Smooth muscle cell (in vitro differentiated cells): ENCODE measurements at regions not wholly inside any gene's neighbourhood (a gene's known extent, or its start where the extent isn't known, plus 50 kb on each side); places are given as distances from the start of the nearest gene placed in this dataset.
A peak's percentile ranks its signal among the peaks of the same experiment; 100 is the strongest.
"Not testable (repeated sequence)": the region's sequence is repeated elsewhere in the genome, so short reads cannot be mapped to it uniquely, and the experiment has no call there.

Experiments
- DNase-seq: peaks from one replicate; lab custom pipeline; 2025; ENCODE audit not compliant: unreplicated experiment; lab: John Stamatoyannopoulos, UW
- H2AFZ ChIP-seq: fragments of 200-600 bp; sonication (generic); 2 replicates; pipeline ENCODE4 v1.6.0; 2016; ENCODE audit warnings: antibody characterized with exemption, low read depth, mild to moderate bottlenecking
- H3F3A ChIP-seq: fragments of 200-600 bp; sonication (generic); 2 replicates; pipeline ENCODE4 v1.6.0; 2017; ENCODE audit warnings: antibody characterized with exemption, low read depth
- H3K27ac ChIP-seq: fragments of 200-600 bp; sonication (generic); 2 replicates; pipeline ENCODE4 v1.5.1; 2016; ENCODE audit warnings: low read depth, mild to moderate bottlenecking
- H3K27me3 ChIP-seq: fragments of 200-600 bp; sonication (generic); 2 replicates; pipeline ENCODE4 v1.6.1; 2016; ENCODE audit warnings: low read depth, mild to moderate bottlenecking
- H3K36me3 ChIP-seq: fragments of 200-600 bp; sonication (generic); 2 replicates; pipeline ENCODE4 v1.5.1; 2016; ENCODE audit warnings: low read depth
- H3K4me1 ChIP-seq: fragments of 200-600 bp; sonication (generic); 2 replicates; pipeline ENCODE4 v1.5.1; 2016; ENCODE audit warnings: low read depth
- H3K4me2 ChIP-seq: fragments of 200-600 bp; sonication (generic); 2 replicates; pipeline ENCODE4 v1.6.0; 2016; ENCODE audit warnings: mild to moderate bottlenecking
- H3K4me3 ChIP-seq: fragments of 200-600 bp; sonication (generic); 2 replicates; pipeline ENCODE4 v1.5.1; 2016; ENCODE audit warnings: mild to moderate bottlenecking
- H3K79me2 ChIP-seq: fragments of 200-600 bp; sonication (generic); 2 replicates; pipeline ENCODE4 v1.6.0; 2016; ENCODE audit warnings: low read depth, mild to moderate bottlenecking
- H3K9ac ChIP-seq: fragments of 200-600 bp; sonication (generic); 2 replicates; pipeline ENCODE4 v1.6.0; 2016; ENCODE audit warnings: low read depth
- H3K9me3 ChIP-seq: fragments of 200-600 bp; sonication (generic); replicated peaks from 2 replicates; pipeline ENCODE4 v1.5.1; 2016; ENCODE audit warnings: low read depth
- H4K20me1 ChIP-seq: fragments of 200-600 bp; sonication (generic); 2 replicates; pipeline ENCODE4 v1.6.0; 2016; ENCODE audit warnings: low read depth
- WGBS: methylation state at CpG from one replicate; pipeline ENCODE4 v1.1.7; 2016; ENCODE audit warnings: low lambda C conversion rate; 5-methylcytosine and 5-hydroxymethylcytosine counted together
- TF ChIP-seq, protein P1 (sequence below): fragments of 200-600 bp; sonication (generic); IDR thresholded peaks from 2 replicates; pipeline ENCODE4 v1.5.1; 2017; ENCODE audit warnings: borderline replicate concordance, mild to moderate bottlenecking, antibody characterized with exemption; ENCODE audit not compliant: insufficient read depth, poor library complexity, severe bottlenecking

DNA sequence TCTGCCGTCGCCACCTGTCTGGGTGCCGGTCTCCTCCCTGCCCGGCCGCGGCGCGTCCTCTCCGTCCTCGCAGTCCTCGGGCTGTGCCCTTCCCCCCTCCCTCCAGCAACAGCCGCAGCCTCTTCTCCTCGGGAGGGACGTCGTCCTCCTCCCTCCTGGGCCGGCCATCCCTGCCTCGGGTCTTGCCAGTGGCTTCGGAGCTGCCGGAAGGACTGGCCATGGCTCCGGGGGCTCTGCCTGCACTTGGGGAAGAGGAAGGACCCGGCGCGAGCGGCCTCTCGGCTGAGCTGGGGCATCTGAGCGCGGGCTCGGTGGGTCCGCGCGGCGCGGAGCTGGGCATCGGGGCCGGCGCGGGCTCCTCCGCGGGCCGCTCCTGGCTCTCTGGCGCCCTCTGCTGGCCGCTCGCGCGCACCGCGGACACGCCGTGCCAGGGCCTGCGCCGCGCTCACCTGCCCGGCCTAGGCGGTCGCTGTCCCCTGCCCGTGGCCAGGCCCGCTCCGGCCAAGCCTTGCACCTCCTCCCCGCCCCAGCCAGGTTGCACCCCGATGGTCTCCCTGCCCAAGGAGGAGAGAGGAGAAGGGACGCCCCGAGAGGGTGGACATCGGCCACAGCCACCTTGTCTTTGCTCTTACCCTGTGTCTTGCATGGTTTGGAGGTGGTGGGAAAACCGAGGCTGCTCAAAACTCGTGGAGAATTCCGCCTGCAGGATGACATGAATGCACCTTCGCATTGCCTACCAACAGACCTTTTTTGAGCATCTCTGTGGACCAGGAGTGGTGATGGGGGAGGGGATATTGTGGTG is 83.9 kb upstream of the FRG2C start:
- peaks cover 27% of the 10 kb centered on the region for H3K27me3 ChIP-seq
- peak overlapping the region; percentile 98 for H3K4me2 ChIP-seq
- H3F3A ChIP-seq, H3K9ac ChIP-seq, H3K36me3 ChIP-seq, H3K27ac ChIP-seq, H3K9me3 ChIP-seq, H4K20me1 ChIP-seq, H3K4me1 ChIP-seq, H3K79me2 ChIP-seq: not testable (repeated sequence)
- peak; percentile 34 for DNase-seq
- TF ChIP-seq, protein P1, sequence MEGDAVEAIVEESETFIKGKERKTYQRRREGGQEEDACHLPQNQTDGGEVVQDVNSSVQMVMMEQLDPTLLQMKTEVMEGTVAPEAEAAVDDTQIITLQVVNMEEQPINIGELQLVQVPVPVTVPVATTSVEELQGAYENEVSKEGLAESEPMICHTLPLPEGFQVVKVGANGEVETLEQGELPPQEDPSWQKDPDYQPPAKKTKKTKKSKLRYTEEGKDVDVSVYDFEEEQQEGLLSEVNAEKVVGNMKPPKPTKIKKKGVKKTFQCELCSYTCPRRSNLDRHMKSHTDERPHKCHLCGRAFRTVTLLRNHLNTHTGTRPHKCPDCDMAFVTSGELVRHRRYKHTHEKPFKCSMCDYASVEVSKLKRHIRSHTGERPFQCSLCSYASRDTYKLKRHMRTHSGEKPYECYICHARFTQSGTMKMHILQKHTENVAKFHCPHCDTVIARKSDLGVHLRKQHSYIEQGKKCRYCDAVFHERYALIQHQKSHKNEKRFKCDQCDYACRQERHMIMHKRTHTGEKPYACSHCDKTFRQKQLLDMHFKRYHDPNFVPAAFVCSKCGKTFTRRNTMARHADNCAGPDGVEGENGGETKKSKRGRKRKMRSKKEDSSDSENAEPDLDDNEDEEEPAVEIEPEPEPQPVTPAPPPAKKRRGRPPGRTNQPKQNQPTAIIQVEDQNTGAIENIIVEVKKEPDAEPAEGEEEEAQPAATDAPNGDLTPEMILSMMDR: peak; percentile 61
- H2AFZ ChIP-seq: peak overlapping the region; percentile 99
- 5% methylated on average over 41 of the region's 67 CpGs for WGBS
- peak overlapping the region; percentile 69 for H3K4me3 ChIP-seq

DNA sequence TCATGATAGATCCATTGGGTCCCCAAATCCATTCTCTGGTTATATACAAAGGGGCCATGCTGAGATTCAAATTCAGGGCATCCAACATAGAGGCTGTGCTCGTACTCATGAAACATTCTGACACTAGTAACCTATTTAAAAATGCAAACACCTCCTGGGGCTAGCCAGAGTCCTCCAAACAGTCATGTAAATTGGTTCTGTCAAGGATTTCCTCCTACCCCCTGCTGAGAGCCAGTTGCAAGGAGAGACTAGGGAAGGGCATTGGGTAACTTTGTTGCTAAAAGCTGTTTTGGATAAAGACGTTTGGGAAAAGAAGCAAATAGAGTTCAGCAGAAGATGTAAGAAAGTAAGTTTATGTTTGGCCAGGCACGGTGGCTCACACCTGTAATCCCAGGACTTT is 81.6 kb upstream of the FRG2C start:
- H3K9ac ChIP-seq, H2AFZ ChIP-seq, H4K20me1 ChIP-seq, H3K27ac ChIP-seq, H3K9me3 ChIP-seq, H3K4me3 ChIP-seq, H3F3A ChIP-seq, H3K4me1 ChIP-seq, DNase-seq, H3K4me2 ChIP-seq, H3K36me3 ChIP-seq, H3K79me2 ChIP-seq: not testable (repeated sequence)
- WGBS: 29% methylated on average over 3 of the region's 3 CpGs
- peaks cover 37% of the 10 kb centered on the region for H3K27me3 ChIP-seq

DNA sequence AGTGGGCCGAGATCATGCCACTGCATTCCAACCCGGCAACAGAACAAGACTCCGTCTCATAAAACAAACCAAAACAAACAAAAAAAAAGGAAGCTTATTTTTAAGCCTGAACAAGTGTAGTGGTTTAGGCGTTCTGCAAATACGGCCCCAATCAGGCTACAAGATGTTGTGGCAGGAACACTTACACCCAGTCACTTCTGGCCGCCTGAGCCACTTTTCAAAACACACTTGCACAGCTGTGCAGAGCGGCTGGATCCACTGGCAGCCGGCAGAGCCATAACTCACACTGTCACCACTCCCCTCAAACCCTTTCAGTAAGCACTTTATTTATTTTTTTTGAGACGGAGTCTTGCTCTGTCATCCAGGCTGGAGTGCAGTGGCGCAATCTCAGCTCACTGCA is 81.0 kb upstream of the FRG2C start:
- H2AFZ ChIP-seq, H3K79me2 ChIP-seq, H3K4me3 ChIP-seq, H3K9ac ChIP-seq, H3K27ac ChIP-seq, H3K4me2 ChIP-seq, H4K20me1 ChIP-seq, H3K4me1 ChIP-seq, H3K9me3 ChIP-seq, H3K36me3 ChIP-seq, DNase-seq, H3F3A ChIP-seq: not testable (repeated sequence)
- WGBS: 58% methylated on average over 10 of the region's 10 CpGs
- peaks cover 37% of the 10 kb centered on the region for H3K27me3 ChIP-seq

DNA sequence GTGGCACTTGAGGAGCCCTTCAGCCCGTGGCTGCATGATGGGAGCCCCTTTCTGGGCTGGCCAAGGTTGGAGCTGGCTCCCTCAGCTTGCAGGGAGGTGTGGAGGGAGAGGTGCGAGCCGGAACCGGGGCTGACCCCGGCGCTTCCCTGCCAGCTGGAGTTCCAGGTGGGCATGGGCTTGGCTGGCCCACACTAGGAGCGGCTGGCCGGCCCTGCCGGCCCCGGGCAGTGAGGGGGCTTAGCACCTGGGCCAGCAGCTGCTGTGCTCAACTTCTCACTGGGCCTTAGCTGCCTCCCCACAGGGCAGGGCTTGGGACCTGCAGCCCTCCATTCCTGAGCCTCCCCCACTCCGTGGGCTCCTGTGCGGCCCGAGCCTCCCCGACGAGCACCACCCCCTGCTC is 76.4 kb upstream of the FRG2C start:
- not testable (repeated sequence) for H3K9me3 ChIP-seq, H3K4me3 ChIP-seq, H3K4me1 ChIP-seq, H3K36me3 ChIP-seq, H3F3A ChIP-seq, H3K9ac ChIP-seq, H4K20me1 ChIP-seq, DNase-seq, H2AFZ ChIP-seq, H3K79me2 ChIP-seq, H3K27ac ChIP-seq, H3K4me2 ChIP-seq
- 95% methylated on average over 15 of the region's 15 CpGs for WGBS
- H3K27me3 ChIP-seq: peaks cover 15% of the 10 kb centered on the region

DNA sequence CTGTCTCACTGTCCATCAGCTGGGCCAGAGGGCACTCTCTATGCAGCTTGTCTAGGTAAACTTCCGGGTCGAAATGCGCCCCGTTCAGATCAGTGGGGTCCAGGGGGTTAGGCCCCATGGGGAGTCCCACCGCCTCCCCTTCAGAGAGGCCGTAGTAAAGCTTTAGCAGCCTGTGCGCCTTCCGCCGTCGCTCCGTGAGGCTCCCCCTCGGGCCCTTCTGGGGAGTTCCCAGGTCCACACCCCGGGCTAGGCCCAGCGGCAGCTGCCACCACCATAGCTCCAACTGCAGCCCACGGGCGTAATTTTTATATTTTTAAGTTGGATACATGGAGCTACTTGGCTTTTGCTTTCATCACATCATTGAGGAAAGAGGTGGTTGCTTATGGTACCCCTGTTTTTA is 73.7 kb upstream of the FRG2C start:
- H3K9me3 ChIP-seq, H3K27ac ChIP-seq, H4K20me1 ChIP-seq, H3K9ac ChIP-seq, H3K4me3 ChIP-seq, H3K79me2 ChIP-seq, H3K4me2 ChIP-seq, DNase-seq, H3K36me3 ChIP-seq, H3K4me1 ChIP-seq, H3F3A ChIP-seq, H2AFZ ChIP-seq: not testable (repeated sequence)
- WGBS: 87% methylated on average over 16 of the region's 16 CpGs
- H3K27me3 ChIP-seq: peaks cover 10% of the 10 kb centered on the region
